WERI-Rb-1 (cell line): ENCODE measurements at regions not wholly inside any gene's neighbourhood (a gene's known extent, or its start where the extent isn't known, plus 50 kb on each side); places are given as distances from the start of the nearest gene placed in this dataset.

Source experiments
- DNase-seq: peaks from one replicate; pipeline ENCODE4 v3.0.0-alpha.2; 2020
- H3K27ac ChIP-seq: fragments of 250-450 bp; sonication (Bioruptor Pico); 2 replicates; pipeline ENCODE4 v1.5.1; 2020; ENCODE audit warnings: mild to moderate bottlenecking, moderate library complexity
- H3K27me3 ChIP-seq: fragments of 250-450 bp; sonication (Bioruptor Pico); 2 replicates; pipeline ENCODE4 v1.5.1; 2021; ENCODE audit warnings: mild to moderate bottlenecking, low read depth, moderate library complexity; ENCODE audit not compliant: insufficient read depth, severe bottlenecking
- H3K36me3 ChIP-seq: fragments of 250-450 bp; sonication (Bioruptor Pico); 2 replicates; pipeline ENCODE4 v1.5.1; 2020; ENCODE audit warnings: mild to moderate bottlenecking, moderate library complexity
- H3K4me3 ChIP-seq: 2 replicates; pipeline ENCODE4 v1.5.1; 2011; ENCODE audit warnings: low read depth, mild to moderate bottlenecking, control low read depth, low read length
- H3K9me3 ChIP-seq: fragments of 250-450 bp; sonication (Bioruptor Pico); 2 replicates; pipeline ENCODE4 v1.5.1; 2021; ENCODE audit warnings: mild to moderate bottlenecking, moderate library complexity; ENCODE audit not compliant: severe bottlenecking
- CTCF ChIP-seq: IDR thresholded peaks from 2 replicates; pipeline ENCODE4 v1.5.1; 2011; ENCODE audit warnings: low read depth, mild to moderate bottlenecking, control low read depth, inconsistent platforms, low read length

GRCh38 chr1:72917920-72918319, 635.6 kb upstream of the NEGR1 start:
- no peak overlapping the region for H3K4me3 ChIP-seq
- H3K27me3 ChIP-seq, result no peaks in the 10 kb centered on the region
- no peak for DNase-seq
- TF ChIP-seq CTCF, result no peak
- no peaks in the 10 kb centered on the region for H3K9me3 ChIP-seq
- no peaks in the 10 kb centered on the region for H3K36me3 ChIP-seq
- no peak overlapping the region for H3K27ac ChIP-seq

DNA sequence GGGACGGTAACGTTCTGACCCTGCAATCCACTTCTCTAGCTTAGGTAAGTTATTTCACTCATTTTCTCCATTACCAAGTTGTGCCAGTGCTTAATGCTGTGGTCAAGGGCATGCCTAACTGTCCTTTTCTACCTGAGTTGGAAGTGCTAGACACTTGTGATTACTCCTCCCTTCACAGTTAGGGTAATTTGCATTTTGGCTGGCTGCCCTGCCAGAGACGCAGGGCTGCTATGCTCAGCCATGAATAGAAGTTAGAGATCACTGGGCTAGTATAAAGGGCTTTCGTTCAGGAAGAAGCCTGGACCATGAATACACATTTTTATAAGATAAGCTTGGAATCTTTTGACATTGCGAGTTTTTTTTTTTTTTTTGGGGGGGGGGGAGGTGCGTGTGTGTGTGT, 633.2 kb upstream of the NEGR1 start:
- H3K4me3 ChIP-seq, result no peak overlapping the region
- H3K9me3 ChIP-seq, result no peaks in the 10 kb centered on the region
- no peak overlapping the region for H3K27ac ChIP-seq
- no peak for TF ChIP-seq CTCF
- no peak for DNase-seq
- no peaks in the 10 kb centered on the region for H3K27me3 ChIP-seq
- no peaks in the 10 kb centered on the region for H3K36me3 ChIP-seq

DNA sequence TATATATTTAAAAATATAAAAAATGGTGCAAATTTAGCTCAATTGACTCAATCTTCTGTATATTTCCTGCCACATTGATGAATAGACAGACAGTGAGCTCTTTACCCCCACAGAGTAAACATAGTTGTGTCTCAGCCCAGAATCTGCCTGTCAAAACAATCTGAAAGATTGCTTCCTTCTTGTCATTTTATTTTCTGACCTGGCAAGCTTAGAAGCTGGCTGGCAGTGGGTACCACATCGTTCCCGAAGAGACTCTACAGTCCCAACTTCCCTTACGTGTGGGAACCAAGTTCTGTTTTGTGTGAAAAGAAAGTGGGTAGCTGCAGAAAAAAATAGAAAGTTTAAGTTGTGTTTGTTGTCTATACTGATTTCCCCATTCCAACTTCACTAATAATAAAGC, 629.3 kb upstream of the NEGR1 start:
- DNase-seq, result no peak
- TF ChIP-seq CTCF, result no peak
- Histone ChIP-seq H3K27ac (no peak overlapping the region), H3K27me3 (no peaks in the 10 kb centered on the region), H3K4me3 (no peak overlapping the region), H3K9me3 (no peaks in the 10 kb centered on the region), H3K36me3 (no peaks in the 10 kb centered on the region)

DNA sequence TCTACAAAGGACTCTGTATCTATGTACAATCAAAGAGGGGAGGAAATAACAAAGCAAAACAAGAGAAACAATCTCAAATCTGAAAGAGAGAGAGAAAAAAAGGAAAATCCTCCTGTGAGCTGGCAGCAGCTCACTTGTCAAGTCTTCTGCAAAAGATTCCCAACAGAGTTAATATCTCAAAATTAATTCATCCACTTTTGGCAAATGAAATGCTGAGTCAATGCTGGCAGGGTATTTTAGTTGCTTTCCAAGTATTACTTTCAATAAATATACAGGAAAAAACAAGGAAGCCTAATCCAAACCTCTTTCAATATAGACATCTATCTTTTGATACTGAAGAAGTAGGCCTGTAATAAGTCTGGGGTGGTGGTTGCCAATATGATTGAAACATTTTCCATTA, 613.9 kb upstream of the NEGR1 start:
- Histone ChIP-seq H3K36me3 (no peaks in the 10 kb centered on the region), H3K4me3 (no peak overlapping the region), H3K27ac (no peak overlapping the region), H3K9me3 (no peaks in the 10 kb centered on the region), H3K27me3 (no peaks in the 10 kb centered on the region)
- no peak for DNase-seq
- no peak for TF ChIP-seq CTCF

DNA sequence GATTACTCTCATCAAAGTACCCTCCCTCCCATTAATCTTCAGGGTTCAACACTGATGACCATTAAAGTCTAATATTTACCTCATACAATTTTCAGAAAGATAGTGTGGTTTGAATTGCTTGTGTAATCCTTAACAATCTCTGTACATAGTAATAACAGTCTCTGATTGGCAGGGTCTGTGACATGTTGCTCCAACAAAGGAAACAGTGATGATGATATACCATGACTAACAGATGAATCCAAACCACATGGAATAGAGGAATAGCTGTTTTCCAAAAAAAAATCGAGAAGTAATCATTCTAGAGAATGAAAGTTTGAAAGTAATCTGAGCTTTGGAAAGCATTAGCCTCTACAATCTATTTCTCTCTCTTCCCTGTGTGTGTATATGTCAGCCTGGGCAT, 610.1 kb upstream of the NEGR1 start:
- Histone ChIP-seq H3K36me3 (no peaks in the 10 kb centered on the region), H3K27ac (peak overlapping the region; percentile 48), H3K9me3 (no peaks in the 10 kb centered on the region), H3K4me3 (no peak overlapping the region), H3K27me3 (no peaks in the 10 kb centered on the region)
- DNase-seq, result no peak
- TF ChIP-seq CTCF, result no peak

- peak overlapping the region; percentile 74 for H3K27ac ChIP-seq
- no peak for TF ChIP-seq CTCF
- H3K27me3 ChIP-seq, result no peaks in the 10 kb centered on the region
- no peaks in the 10 kb centered on the region for H3K9me3 ChIP-seq
- H3K4me3 ChIP-seq, result no peak overlapping the region
- peak; percentile 70 for DNase-seq
- no peaks in the 10 kb centered on the region for H3K36me3 ChIP-seq
These were observed 609.6 kb upstream of the NEGR1 start for GRCh38 chr1:72891976-72892375.
